RWPE1 (cell line): ENCODE measurements at regions not wholly inside any gene's neighbourhood (a gene's known extent, or its start where the extent isn't known, plus 50 kb on each side); places are given as distances from the start of the nearest gene placed in this dataset.

Experiments
- CTCF ChIA-PET: fragments of 350-600 bp; sonication (Branson Sonifier 250); formaldehyde crosslinking; extraction: SDS; loops from one replicate; lab custom pipeline; 2021; lab: Yijun Ruan, JAX
- POLR2A ChIA-PET: fragments of 400-600 bp; formaldehyde crosslinking; extraction: SDS; loops from one replicate; lab custom pipeline; 2020; ENCODE audit warnings: antibody characterized with exemption; ENCODE audit not compliant: low non-redundant PET; lab: Yijun Ruan, JAX
- DNase-seq: peaks from one replicate; pipeline ENCODE4 v3.0.0; 2012; ENCODE audit warnings: low spot score
- H3K27ac ChIP-seq: fragments of 450-650 bp; 2 replicates; pipeline ENCODE4 v1.5.1; 2017
- CTCF ChIP-seq: fragments of 450-650 bp; conservative IDR thresholded peaks from 2 replicates; pipeline ENCODE4 v1.5.1; 2017; ENCODE audit warnings: low read depth, mild to moderate bottlenecking

- no peak for TF ChIP-seq CTCF
- POLR2A ChIA-PET = no interaction called here
- CTCF ChIA-PET = no interaction called here
- H3K27ac ChIP-seq = no peak overlapping the region
- DNase-seq = no peak
These were observed 191.1 kb upstream of the ARHGAP20 start for GRCh38 chr11:110903378-110903777.

DNA sequence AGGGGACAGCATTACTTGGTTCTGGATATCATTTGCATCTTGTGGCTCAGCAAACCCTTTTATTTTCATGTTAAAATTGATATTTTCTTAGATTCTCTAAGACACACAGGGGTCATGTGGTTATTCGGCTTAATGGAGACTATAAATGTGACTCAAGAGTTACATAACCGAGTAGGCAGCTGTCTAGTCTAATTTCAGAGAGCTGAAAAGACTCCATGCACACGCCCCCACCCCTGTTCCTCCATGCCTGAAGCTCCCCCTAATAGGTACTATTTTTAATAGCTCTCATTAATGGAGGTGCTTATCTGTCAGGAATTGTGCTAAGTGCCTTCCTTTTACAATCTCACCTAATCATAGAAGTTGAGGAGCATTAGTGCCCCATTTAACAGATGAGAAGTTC lies 189.2 kb upstream of the ARHGAP20 start:
- CTCF ChIA-PET = no interaction called here
- TF ChIP-seq CTCF = no peak
- H3K27ac ChIP-seq = no peak overlapping the region
- POLR2A ChIA-PET = no interaction called here
- no peak for DNase-seq

DNA sequence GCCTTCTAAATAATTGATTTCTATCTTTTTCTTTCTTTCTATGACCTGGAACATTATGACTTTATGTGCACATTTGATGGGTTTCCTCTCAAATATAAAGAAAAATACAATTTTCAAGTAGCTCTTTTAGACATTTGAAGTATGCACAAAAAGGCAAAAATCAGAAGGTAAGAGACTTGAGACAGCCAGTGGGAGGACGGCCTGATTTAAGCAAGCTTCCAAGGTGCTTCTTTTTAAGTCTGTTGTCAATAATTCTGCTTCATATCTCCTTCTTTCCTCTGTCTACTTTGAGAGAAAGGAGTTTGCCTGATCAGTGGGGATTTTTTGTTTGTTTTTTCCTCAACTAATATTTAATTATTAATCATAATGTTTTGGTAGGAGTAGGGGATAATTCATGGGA lies 188.2 kb upstream of the ARHGAP20 start:
- no peak overlapping the region for H3K27ac ChIP-seq
- TF ChIP-seq CTCF = no peak
- no peak for DNase-seq
- POLR2A ChIA-PET = no interaction called here
- CTCF ChIA-PET = no interaction called here

DNA sequence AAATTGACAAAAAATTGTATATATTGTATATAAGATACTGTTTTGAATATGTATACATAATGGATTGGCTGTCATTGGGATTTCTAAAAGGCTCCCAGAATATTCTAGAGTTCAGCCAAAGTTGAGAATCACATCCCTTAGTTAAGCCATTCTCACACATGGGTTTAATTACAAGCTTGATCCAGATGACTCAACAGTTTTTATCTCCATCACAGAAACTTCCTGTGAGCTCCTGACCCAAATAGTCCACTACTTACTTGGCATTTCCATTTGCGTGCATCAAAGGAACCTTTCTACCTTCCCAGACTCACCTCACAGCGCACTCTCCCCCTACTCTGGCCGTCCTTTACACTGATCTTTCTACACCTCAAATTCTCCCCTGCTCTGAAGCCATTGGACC lies 184.8 kb upstream of the ARHGAP20 start:
- H3K27ac ChIP-seq = no peak overlapping the region
- no peak for DNase-seq
- no peak for TF ChIP-seq CTCF
- CTCF ChIA-PET = interaction anchor here (0.6 kb wide), 2 partner anchors 21 to 38 kb away, joined by 3 read pairs; no protein-coding TSS in a partner anchor
- POLR2A ChIA-PET = no interaction called here

- CTCF ChIA-PET = no interaction called here
- DNase-seq = no peak
- TF ChIP-seq CTCF = no peak
- no peak overlapping the region for H3K27ac ChIP-seq
- POLR2A ChIA-PET = no interaction called here
These were observed 184.1 kb upstream of the ARHGAP20 start for GRCh38 chr11:110896358-110896757.

GRCh38 chr11:110894224-110894623 lies 182.0 kb upstream of the ARHGAP20 start:
- CTCF ChIA-PET = interaction anchor here (0.8 kb wide), 1 partner anchor 519 kb away, joined by 3 read pairs; no protein-coding TSS in a partner anchor
- no peak for DNase-seq
- POLR2A ChIA-PET = no interaction called here
- no peak overlapping the region for H3K27ac ChIP-seq
- no peak for TF ChIP-seq CTCF
